GM12873 (cell line): ENCODE measurements at regions not wholly inside any gene's neighbourhood (a gene's known extent, or its start where the extent isn't known, plus 50 kb on each side); places are given as distances from the start of the nearest gene placed in this dataset.
A peak's percentile ranks its signal among the peaks of the same experiment; 100 is the strongest.

Experiments
- TF ChIP-seq, protein P1 (sequence below): IDR thresholded peaks from 2 replicates; pipeline ENCODE4 v1.5.1; 2012; ENCODE audit warnings: low read depth, mild to moderate bottlenecking, moderate library complexity, low read length, control low read depth; ENCODE audit not compliant: insufficient read depth; ENCODE audit errors: missing control alignments

DNA sequence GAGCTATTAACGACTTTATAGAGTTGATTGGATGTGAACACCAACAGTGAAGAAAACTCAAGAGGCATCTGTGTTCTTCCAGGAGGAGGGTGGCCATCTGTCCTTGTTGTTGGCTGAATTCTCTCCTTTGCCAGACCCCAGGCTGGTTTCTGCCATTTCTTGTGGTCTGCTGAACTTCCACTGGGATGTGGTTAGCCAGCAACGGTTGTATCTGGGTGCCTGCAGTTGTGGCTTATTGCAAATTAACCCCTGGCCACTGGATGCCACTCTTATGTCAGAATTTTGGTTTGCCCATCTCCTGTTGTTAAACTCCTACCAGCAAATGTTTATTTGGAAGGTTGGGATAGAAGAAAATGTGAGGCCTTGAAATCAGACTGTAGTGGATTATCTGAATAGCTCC, 163.6 kb upstream of the TBC1D5 start:
- TF ChIP-seq, protein P1, sequence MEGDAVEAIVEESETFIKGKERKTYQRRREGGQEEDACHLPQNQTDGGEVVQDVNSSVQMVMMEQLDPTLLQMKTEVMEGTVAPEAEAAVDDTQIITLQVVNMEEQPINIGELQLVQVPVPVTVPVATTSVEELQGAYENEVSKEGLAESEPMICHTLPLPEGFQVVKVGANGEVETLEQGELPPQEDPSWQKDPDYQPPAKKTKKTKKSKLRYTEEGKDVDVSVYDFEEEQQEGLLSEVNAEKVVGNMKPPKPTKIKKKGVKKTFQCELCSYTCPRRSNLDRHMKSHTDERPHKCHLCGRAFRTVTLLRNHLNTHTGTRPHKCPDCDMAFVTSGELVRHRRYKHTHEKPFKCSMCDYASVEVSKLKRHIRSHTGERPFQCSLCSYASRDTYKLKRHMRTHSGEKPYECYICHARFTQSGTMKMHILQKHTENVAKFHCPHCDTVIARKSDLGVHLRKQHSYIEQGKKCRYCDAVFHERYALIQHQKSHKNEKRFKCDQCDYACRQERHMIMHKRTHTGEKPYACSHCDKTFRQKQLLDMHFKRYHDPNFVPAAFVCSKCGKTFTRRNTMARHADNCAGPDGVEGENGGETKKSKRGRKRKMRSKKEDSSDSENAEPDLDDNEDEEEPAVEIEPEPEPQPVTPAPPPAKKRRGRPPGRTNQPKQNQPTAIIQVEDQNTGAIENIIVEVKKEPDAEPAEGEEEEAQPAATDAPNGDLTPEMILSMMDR = no peak

DNA sequence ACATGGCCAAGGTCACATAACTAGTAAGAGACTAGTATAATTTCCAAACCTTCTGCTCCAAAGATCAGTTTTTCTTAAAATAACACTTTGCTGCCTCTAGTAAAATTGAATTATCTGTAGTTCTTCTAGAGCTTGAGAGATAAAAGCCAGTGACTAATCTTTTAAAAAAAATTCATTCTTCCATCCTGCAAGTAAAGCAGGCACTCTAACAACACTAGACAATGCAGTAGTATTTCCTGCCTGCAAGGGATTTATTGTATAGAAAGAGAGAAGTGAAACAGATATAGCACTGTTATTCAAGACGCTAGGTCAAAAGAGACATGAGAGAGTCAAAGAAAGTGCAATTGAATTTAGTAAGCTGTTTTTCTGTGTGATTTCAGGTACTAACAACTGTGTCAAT, 159.5 kb upstream of the TBC1D5 start:
- TF ChIP-seq, protein P1 = no peak

DNA sequence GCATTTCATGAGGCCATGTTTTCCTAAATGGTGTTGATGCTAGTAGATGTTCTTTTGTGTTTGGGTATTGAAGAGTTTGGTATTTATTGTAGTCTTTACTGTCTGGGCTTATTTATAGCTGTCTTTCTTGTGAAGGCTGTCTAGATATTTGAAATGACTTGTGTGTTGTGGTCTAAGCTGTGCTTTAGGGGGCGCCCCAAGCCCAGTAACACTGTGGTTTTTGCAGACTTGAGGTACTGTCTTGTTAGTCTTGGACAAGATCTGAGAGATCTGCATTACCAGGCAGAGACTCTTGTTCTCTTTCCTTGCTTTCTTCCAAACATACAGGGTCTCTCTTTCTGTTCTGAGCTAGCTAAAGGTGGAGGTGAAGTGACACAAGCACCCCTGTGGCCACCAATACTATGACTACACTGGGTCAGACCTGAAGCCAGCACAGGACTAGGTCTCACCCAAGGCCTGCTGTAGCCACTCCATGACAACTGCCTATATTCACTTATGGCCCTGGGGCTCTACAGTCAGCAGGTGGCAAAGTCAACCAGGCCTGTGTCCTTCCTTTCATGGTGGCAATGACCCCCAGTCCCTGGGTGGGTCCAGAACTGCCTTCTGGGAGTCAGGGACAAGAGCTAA, 152.1 kb upstream of the TBC1D5 start:
- TF ChIP-seq, protein P1 = peak; percentile 62

DNA sequence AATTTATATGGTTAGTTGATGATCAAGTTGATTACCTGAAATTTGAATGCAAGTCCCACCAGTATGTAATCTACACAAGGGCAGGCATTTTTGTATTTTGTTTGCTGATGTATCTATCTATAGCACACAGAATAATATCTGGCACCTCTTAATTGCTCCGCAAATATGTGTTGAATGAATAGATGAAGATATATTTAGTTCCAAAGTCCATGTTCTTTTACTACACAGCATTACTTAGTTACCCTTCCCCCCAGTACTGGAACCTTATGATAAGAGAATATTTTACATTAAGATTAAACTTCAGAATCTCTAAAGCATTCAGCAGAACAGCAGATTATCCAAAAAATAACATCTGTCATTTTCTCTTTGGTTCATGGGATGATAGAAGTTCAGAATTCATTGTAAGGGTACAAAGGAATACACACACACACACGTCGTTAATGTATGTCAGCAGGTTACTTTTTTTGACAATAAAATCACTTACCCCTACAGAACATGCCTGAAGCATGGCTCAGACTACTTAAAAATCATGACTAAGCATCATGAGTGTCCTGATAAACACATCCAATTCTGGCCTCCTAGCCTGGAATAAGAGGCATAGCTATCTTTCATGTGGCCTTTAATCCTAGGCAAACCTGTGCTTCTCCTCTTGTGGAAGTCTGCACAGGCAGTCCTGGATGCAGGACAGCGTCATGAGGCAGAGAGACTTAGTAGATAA, 148.9 kb upstream of the TBC1D5 start:
- TF ChIP-seq, protein P1 = no peak

DNA sequence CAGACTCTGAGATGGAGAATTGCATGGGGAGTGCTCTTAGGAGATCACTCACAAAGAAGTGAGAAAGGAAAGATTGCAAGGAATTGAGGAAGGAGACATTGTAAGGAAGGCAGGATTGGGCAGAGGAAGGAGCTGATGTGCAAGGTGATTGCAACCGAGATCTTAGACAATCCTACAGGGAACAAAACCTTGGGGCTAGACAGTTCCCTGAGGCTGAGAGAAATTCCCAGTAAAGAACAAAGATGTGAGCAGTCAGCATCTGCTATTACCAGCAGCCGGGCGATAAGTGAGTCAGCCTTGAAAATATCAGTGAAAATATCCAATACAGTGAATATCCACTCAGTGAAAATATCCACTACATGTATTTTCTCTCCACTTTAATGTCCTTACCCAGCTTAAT, 143.6 kb upstream of the TBC1D5 start:
- TF ChIP-seq, protein P1 = no peak

DNA sequence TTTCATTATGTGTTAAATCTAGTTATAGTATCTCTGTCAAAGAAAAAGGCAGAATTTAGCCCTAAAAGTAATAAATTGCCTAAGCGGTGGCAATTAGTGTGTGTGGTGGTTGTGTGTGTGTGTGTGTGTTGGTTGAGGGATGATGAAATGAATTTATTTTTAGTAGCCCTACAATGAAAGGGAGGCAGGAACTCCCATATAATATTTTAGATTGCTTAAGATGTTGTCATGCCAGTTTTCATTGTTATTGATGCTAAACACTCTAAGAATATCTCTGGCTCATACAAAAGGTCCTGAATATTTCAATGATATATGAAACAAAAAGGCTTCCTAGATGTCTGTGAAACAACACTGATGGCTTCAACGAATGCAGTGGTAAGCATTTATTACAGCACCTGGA, 140.6 kb upstream of the TBC1D5 start:
- TF ChIP-seq, protein P1 = no peak

DNA sequence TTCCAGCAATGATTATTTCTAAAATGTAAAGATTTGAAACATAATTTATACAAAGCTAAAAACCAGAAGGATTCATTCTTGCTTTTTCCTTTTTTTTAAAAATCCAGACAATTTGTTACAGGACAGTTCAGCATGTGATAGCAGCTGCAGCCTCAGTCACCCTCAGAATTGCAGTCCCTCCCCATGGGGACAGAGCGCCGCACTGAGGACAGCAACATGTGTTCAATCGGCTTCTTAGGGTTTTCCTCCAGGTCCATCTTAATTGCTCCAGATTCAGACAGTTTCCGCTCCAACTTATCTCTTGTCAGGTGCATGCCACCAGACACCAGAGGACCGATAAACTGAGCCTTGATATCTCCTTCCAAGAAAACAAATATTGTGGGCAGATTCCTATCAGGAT, 134.9 kb upstream of the TBC1D5 start:
- TF ChIP-seq, protein P1 = no peak
